ENCODE measurements at regions not wholly inside any gene's neighbourhood (a gene's known extent, or its start where the extent isn't known, plus 50 kb on each side); places are given as distances from the start of the nearest gene placed in this dataset.

GRCh38 chr10:27426948-27427467 lies 77.1 kb upstream of the RAB18 start:
- Histone ChIP-seq H3K9me2 (replicated peaks; ENCODE audit: control insufficient read depth, low read length) (no peaks in the 10 kb centered on the region), H3K27ac (ENCODE audit: low read depth, low read length) (no peak overlapping the region), H3K9me3 (ENCODE audit: control insufficient read depth, insufficient read depth, low read length) (no peaks in the 10 kb centered on the region), H3K27me3 (ENCODE audit: control insufficient read depth, low read length) (0 out of 2 replicates have a peak, but pooled peaks cover 3% of the 10 kb centered on the region), H4K20me1 (ENCODE audit: control insufficient read depth, insufficient read depth, low read depth, low read length) (no peaks in the 10 kb centered on the region), H3K36me3 (ENCODE audit: control insufficient read depth, low read length) (no peaks in the 10 kb centered on the region), H3F3A (ENCODE audit: control insufficient read depth, insufficient read depth) (no peaks in the 10 kb centered on the region), H3K4me2 (ENCODE audit: low read length) (no peak overlapping the region), H3K4me1 (ENCODE audit: control insufficient read depth, low read length) (no peaks in the 10 kb centered on the region), H3K4me3 (ENCODE audit: low read length) (no peak overlapping the region), H3K79me2 (ENCODE audit: control insufficient read depth, low read length) (no peaks in the 10 kb centered on the region)
- TF ChIP-seq EZH2phosphoT487 (IDR thresholded peaks at IDR 0.05; ENCODE audit: borderline replicate concordance, low read length) (no peak), CTCF (IDR thresholded peaks at IDR 0.05; ENCODE audit: low read depth, low read length, poor library complexity, severe bottlenecking) (no peak)

- Histone ChIP-seq H3K4me2 (ENCODE audit: low read length) (no peak overlapping the region), H3K36me3 (ENCODE audit: control insufficient read depth, low read length) (no peaks in the 10 kb centered on the region), H3K4me1 (ENCODE audit: control insufficient read depth, low read length) (no peaks in the 10 kb centered on the region), H3K9me3 (ENCODE audit: control insufficient read depth, insufficient read depth, low read length) (no peaks in the 10 kb centered on the region), H3K9me2 (replicated peaks; ENCODE audit: control insufficient read depth, low read length) (no peaks in the 10 kb centered on the region), H3K27ac (ENCODE audit: low read depth, low read length) (no peak overlapping the region), H3K79me2 (ENCODE audit: control insufficient read depth, low read length) (no peaks in the 10 kb centered on the region), H3F3A (ENCODE audit: control insufficient read depth, insufficient read depth) (no peaks in the 10 kb centered on the region), H4K20me1 (ENCODE audit: control insufficient read depth, insufficient read depth, low read depth, low read length) (no peaks in the 10 kb centered on the region), H3K27me3 (ENCODE audit: control insufficient read depth, low read length) (0 out of 2 replicates have a peak, but pooled peaks cover 2% of the 10 kb centered on the region), H3K4me3 (ENCODE audit: low read length) (no peak overlapping the region)
- TF ChIP-seq CTCF (IDR thresholded peaks at IDR 0.05; ENCODE audit: low read depth, low read length, poor library complexity, severe bottlenecking) (no peak), EZH2phosphoT487 (IDR thresholded peaks at IDR 0.05; ENCODE audit: borderline replicate concordance, low read length) (no peak)
Observed at GRCh38 chr10:27413831-27414348, 90.2 kb upstream of the RAB18 start.

- H3F3A ChIP-seq (ENCODE audit: control insufficient read depth, insufficient read depth), result no peaks in the 10 kb centered on the region
- no peak overlapping the region for H3K4me3 ChIP-seq (ENCODE audit: low read length)
- no peaks in the 10 kb centered on the region for H3K4me1 ChIP-seq (ENCODE audit: control insufficient read depth, low read length)
- TF ChIP-seq CTCF (IDR thresholded peaks at IDR 0.05; ENCODE audit: low read depth, low read length, poor library complexity, severe bottlenecking) (no peak), EZH2phosphoT487 (IDR thresholded peaks at IDR 0.05; ENCODE audit: borderline replicate concordance, low read length) (no peak)
- no peaks in the 10 kb centered on the region for H3K9me3 ChIP-seq (ENCODE audit: control insufficient read depth, insufficient read depth, low read length)
- H3K36me3 ChIP-seq (ENCODE audit: control insufficient read depth, low read length), result no peaks in the 10 kb centered on the region
- no peak overlapping the region for H3K4me2 ChIP-seq (ENCODE audit: low read length)
- H3K27me3 ChIP-seq (ENCODE audit: control insufficient read depth, low read length), result 0 out of 2 replicates have a peak, but pooled peaks cover 2% of the 10 kb centered on the region
- H4K20me1 ChIP-seq (ENCODE audit: control insufficient read depth, insufficient read depth, low read depth, low read length), result no peaks in the 10 kb centered on the region
- no peaks in the 10 kb centered on the region for H3K9me2 ChIP-seq (replicated peaks; ENCODE audit: control insufficient read depth, low read length)
- H3K27ac ChIP-seq (ENCODE audit: low read depth, low read length), result no peak overlapping the region
- no peaks in the 10 kb centered on the region for H3K79me2 ChIP-seq (ENCODE audit: control insufficient read depth, low read length)
Observed at GRCh38 chr10:27413387-27413786, 90.7 kb upstream of the RAB18 start.

Measured in DOHH2 (cell line).